ENCODE measurements at regions not wholly inside any gene's neighbourhood (a gene's known extent, or its start where the extent isn't known, plus 50 kb on each side); places are given as distances from the start of the nearest gene placed in this dataset.
A peak's percentile ranks its signal among the peaks of the same experiment; 100 is the strongest.

- no peak for DNase-seq
- TF ChIP-seq POLR2A (IDR thresholded peaks at IDR 0.05) (no peak), CTCF (IDR thresholded peaks at IDR 0.05) (no peak)
- peaks cover 0 to 3% of the 10 kb centered on the region in 2 donors for H3K9me3 ChIP-seq
- no peaks in the 10 kb centered on the region for H3K36me3 ChIP-seq
- intact Hi-C loops (cut with DNase I; ENCODE audit: low total_unique reads): no loop called here
- no peak overlapping the region for H3K27ac ChIP-seq
- no peak overlapping the region for H3K4me3 ChIP-seq
- H3K27me3 ChIP-seq: no peaks in the 10 kb centered on the region
- no peaks in the 10 kb centered on the region for H3K4me1 ChIP-seq
Measured at GRCh38 chr4:64588507-64588906, 179.3 kb upstream of the TECRL start.

GRCh38 chr4:64584981-64585557 lies 175.8 kb upstream of the TECRL start:
- no peak overlapping the region for H3K27ac ChIP-seq
- no peaks in the 10 kb centered on the region for H3K27me3 ChIP-seq
- DNase-seq: no peak
- no peak overlapping the region for H3K4me3 ChIP-seq
- peaks cover 0 to 3% of the 10 kb centered on the region in 2 donors for H3K9me3 ChIP-seq
- intact Hi-C loops (cut with DNase I; ENCODE audit: low total_unique reads): no loop called here
- no peaks in the 10 kb centered on the region for H3K4me1 ChIP-seq
- TF ChIP-seq POLR2A (IDR thresholded peaks at IDR 0.05) (no peak), CTCF (IDR thresholded peaks at IDR 0.05) (peak; percentile 22 to 45 (median 26))
- H3K36me3 ChIP-seq: no peaks in the 10 kb centered on the region

GRCh38 chr4:64584125-64584524 lies 174.9 kb upstream of the TECRL start:
- no peaks in the 10 kb centered on the region for H3K36me3 ChIP-seq
- H3K4me3 ChIP-seq: no peak overlapping the region
- intact Hi-C loops (cut with DNase I; ENCODE audit: low total_unique reads): no loop called here
- H3K9me3 ChIP-seq: peaks cover 0 to under 1% of the 10 kb centered on the region in 2 donors
- no peaks in the 10 kb centered on the region for H3K4me1 ChIP-seq
- TF ChIP-seq POLR2A (IDR thresholded peaks at IDR 0.05) (no peak), CTCF (IDR thresholded peaks at IDR 0.05) (no peak)
- H3K27me3 ChIP-seq: no peaks in the 10 kb centered on the region
- DNase-seq: no peak
- H3K27ac ChIP-seq: no peak overlapping the region

- H3K9me3 ChIP-seq: no peaks in the 10 kb centered on the region
- no peak for TF ChIP-seq CTCF (IDR thresholded peaks at IDR 0.05)
- TF ChIP-seq POLR2A (IDR thresholded peaks at IDR 0.05): no peak
- intact Hi-C loops (cut with DNase I; ENCODE audit: low total_unique reads): no loop called here
- no peak for DNase-seq
- no peaks in the 10 kb centered on the region for H3K36me3 ChIP-seq
- no peaks in the 10 kb centered on the region for H3K4me1 ChIP-seq
- H3K4me3 ChIP-seq: no peak overlapping the region
- no peak overlapping the region for H3K27ac ChIP-seq
- H3K27me3 ChIP-seq: no peaks in the 10 kb centered on the region
Measured at GRCh38 chr4:64582492-64582891, 173.2 kb upstream of the TECRL start.

- DNase-seq: no peak
- Histone ChIP-seq H3K36me3 (no peaks in the 10 kb centered on the region), H3K27ac (no peak overlapping the region), H3K4me3 (no peak overlapping the region), H3K27me3 (no peaks in the 10 kb centered on the region), H3K4me1 (no peaks in the 10 kb centered on the region), H3K9me3 (no peaks in the 10 kb centered on the region)
- intact Hi-C loops (cut with DNase I; ENCODE audit: low total_unique reads): no loop called here
- TF ChIP-seq CTCF (IDR thresholded peaks at IDR 0.05) (no peak), POLR2A (IDR thresholded peaks at IDR 0.05) (no peak)
Measured at GRCh38 chr4:64581422-64581821, 172.2 kb upstream of the TECRL start.

Measured in uterus (tissue), 3 donors.